ENCODE measurements at regions not wholly inside any gene's neighbourhood (a gene's known extent, or its start where the extent isn't known, plus 50 kb on each side); places are given as distances from the start of the nearest gene placed in this dataset.
"Not testable (repeated sequence)": the region's sequence is repeated elsewhere in the genome, so short reads cannot be mapped to it uniquely, and the experiment has no call there.

DNA sequence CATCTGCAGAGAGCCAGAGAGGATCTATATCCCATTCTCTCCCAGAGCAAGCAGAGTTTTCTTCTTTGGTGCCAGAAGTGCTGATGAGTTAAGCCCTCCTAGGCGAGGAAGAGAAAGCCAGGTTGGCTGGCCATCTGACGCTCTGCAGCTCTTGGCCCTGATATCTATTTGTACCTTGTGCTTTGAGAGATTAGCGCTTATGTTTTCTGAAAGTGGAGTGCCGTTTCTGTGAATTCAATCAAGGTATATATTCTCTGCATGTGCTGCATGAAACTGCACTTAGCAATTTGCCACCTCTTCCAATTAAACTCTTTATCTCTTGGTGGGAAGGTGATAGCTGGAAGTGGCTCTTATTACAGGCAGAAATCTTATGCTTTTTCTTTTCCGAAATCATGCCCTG, 177.5 kb downstream of the LPIN1 start:
- DNase-seq: no peak

DNA sequence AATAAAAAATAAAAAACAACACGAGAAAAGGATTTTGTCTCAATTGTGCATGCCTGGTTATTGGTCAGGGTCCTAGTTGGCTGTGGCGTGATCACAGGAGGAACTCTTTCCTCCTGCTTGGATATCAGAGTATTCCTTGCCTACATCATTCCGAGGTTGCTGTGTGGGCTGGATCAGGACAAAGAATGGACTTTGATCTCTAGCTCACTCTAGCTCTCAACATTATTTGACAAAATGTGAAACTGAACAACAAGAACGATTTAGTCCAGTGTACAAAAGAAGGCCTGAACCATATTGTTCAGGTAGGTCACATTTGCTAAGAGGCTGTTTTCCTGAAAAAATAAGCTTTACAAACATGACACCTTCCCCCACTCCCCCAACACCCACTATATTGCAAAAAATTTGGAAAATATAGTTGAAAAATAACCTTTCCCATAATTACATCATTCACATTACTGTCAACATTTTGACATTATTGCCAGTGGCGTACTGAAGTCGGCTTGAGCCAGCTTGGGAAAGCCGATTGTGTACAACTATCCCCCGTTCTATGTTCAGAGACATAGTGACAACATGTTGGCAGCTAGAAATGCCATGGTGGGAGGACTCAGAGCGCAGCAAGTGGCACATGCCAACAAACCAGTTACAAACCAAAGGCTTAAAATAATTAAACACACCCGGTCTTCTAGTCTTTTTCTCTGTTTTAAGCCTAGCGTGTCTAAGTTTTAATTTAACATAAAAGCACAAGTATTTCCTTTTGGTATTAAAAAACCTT, 179.0 kb downstream of the LPIN1 start:
- no peak for DNase-seq

DNA sequence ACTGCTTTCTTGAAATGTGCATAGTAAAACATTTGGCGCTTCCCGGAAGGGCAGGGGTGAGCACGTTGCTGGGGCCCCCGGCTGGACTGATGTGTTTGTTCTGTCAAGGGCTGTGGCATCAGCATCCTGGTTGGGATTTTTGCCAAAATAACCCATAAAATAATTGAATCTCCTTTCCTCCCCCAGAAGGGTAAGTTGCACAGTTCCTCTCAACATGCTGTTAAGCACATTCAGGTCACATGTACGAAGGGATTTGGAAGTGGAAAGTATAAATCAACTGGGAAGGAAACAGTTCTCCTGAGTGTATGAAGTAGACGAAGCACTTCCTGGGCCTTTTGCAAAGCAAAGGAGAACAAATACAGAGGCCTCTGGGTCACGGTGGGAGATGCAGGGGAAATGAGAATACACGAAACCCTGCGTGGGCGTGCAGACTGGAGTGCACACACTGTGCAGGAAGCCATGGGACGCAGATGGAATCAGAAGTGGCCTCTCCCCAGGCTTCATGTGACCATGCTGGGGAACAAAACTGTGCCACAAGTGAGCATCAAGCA, 183.9 kb downstream of the LPIN1 start:
- peak; percentile 14 for DNase-seq

DNA sequence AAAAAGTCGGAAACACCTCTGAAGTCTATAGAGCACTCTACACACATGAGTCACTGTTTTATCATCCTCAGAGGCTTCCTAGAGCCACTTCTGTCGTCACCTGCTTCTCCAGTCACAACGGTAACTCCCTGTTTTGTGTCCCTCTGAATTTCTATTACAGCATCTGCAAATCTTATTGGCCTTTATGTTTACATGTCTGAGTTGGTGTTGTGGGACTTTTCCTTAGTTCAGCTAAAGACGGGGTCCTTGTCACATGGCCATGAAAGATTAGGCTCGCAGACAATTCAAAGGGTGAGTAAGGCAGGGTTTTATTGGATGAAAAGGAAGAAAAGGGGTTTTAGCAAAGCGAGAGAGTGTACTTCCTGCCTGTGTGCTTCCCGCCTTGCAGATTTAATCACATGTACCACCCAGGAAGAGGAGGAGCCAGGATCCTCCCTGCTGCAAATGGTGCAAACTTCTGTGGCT, 185.6 kb downstream of the LPIN1 start:
- DNase-seq: no peak

DNA sequence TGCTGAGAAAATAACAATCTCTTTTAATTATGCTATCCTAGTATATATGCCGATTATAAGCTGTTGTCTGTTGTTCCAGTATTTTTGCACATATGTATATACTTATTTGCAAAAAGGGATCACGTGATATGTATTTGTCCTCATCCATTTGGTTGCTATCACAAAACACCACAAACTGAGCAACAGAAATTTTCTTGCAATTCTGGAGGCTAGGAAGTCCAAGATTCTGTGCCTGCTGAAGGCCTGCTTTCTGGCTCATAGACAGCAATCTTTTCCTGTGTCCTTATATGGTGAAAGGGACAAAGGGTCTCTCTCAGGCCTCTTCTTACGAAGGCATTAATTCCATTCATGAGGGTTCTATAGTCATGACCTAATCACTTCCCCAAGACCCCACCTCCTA, 186.5 kb downstream of the LPIN1 start:
- DNase-seq: no peak

GRCh38 chr2:11933854-11934253, 187.4 kb downstream of the LPIN1 start:
- no peak for DNase-seq

- DNase-seq: no peak
Observed at GRCh38 chr2:11936761-11937160, 190.3 kb downstream of the LPIN1 start.

DNA sequence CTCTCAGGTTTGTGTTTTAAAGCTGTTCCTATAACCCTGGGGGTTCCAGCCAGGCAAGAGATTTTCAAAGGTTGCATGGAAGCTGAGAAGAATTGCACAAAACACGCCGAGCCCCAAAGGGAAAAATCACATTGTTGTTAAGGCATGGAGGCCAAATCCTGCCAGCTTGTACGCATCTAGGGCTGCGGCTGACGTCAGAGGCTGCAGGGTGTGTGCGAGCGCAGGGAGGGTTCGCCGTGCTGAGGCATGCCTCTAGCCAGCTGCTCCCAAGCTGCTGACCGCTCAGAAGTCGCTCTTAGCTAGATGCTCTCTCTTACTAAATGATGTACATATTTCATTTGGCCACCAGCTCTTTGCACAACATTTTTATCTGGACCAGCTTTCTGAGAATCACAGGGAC, 191.8 kb downstream of the LPIN1 start:
- no peak for DNase-seq

DNA sequence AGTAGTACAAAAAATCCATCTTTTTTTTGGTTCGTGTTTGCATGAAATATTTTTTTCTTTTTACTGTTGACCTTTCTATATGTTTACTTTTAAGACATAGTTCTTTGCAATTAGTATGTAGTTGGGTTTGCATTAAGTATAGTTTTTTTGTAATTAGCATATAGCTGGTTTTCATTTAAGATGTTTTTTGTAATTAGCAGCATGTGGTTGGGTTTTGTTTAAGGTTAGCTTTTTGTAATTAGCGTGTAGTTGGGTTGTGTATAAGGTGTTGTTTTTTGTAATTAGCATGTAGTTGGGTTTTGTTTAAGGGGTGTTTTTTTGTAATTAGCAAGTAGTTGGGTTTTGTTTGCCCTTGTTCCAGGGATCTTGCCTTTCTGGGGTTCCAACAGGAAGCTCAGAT, 193.1 kb downstream of the LPIN1 start:
- no peak for DNase-seq

DNA sequence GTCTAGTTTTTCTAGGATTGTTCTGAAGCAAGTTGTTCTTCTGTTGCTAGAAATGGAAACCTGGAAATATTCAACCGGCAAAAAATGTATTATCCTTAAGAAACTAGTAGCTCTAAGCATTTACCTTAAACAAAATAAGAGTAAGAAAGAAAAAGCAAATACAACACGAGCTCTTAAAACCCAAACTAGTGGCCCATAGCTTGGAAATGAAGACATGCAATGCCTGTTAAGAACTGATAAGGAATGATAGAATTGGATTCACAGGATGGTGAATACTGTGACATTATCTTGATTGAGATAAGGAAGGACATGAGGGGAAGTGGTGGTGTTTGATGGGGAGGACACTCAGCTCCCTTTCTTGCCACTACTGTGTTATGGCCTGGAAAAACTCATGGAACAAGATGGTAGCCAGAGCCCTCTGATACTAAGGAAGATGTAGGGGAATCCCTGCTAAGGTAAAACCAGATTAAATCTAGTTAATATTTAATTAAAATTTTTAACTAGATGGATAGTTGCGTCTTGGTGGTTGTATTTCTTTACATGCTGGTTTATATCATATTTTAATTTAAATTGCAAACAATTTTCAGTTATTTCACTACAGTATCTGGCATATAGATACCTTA, 193.8 kb downstream of the LPIN1 start:
- no peak for DNase-seq

DNA sequence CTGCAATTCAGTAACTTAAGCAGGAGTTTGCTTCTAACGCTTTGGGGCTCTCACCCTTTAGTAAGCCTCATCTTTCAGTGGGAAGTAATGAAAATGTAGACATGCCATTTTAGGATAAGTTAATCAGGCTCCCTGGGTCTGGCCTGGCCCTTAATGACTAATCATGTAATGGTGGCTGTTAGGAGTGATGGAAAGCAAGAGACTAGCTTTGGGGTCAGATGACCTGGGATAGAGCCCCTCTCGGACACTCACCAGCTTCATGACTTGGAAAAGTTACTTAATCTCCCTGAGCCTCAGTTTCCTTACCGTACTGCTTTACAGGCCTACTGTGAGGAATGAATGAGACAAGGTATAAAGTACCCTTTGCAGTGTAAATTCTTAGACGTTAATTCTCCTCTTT, 194.4 kb downstream of the LPIN1 start:
- DNase-seq: no peak

DNA sequence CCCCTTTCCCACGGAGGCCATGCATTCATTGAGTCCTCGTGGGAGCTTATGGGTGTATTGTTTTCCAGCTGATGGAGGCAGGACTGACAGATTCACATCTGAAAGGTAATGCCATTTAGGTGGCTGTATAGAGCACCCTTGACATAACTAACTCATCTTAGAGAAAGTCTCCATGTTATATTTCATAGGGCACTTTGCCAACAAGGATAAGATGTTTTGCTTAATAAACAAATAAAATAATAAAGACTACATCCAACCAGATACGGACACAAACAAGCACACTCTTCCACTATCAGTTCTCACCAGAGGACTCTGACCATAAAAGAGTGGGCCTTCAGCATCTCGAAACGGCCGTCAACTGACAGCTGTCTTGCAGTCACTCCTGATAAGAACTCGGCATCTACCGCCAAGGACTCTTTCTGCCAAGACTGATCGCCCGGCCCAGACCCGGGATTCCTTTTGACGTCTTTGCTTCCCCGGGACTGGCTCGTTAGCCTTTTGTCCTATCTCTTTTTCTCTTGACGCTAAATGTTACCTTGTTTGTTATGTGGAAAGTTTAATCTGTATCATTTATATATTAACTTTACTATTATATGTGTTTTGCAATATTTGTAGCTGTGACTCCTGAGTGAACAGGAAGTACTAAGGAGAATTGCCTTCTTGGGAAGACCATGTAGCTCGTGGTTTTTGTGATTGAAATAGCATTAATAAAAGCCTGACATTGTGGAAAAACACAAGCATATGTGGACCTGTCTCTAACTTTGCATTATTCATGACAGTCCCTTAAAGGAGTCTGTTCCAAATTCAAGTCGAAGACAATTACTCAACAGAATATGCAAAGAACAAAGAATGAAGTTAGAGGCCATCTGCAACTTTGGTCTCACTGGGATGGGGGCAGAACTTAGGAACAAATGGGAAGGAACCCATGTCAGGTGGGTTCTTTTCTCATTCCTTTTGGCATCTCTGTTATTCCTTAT, 195.1 kb downstream of the LPIN1 start:
- no peak for DNase-seq

DNA sequence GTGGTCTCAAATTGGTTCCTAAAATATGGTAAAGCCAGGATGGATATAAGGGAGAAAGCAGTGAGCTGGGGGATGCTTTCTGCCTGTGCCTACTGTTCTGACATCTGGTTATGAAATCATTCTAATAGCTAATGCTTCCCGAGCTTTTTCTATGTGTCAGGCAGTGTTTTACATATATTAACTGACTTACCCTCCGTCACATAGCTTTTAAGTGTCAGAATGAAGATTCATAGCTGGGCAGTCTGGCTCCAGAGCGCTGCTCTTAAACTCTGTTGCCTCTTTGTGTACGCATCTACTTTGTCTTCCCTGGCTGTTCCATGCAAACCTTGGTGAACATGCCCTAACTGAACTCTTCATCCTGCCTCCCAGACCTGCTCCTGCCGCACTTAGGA, 195.7 kb downstream of the LPIN1 start:
- no peak for DNase-seq

DNA sequence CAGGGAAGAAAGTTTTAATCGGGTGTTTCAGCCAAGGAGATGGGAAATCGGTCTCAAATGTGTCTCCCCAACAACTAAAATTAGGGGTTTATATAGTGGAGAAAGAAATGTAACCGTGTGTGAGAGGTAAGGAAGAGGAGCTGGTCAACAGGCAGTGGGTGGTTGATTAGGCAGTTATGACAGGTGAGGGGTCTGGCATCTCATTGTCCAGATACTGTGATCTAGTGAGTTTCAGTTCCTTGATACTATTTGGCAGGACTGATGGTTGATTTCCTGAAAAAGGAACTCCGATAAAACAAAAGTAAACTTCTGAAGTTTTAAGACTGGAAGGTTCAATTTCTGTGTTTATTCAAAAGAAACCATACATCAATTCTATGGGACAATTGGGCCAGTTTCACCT, 197.9 kb downstream of the LPIN1 start:
- no peak for DNase-seq

- no peak for DNase-seq
Observed at GRCh38 chr2:11945139-11946126, 199.0 kb downstream of the LPIN1 start.

DNA sequence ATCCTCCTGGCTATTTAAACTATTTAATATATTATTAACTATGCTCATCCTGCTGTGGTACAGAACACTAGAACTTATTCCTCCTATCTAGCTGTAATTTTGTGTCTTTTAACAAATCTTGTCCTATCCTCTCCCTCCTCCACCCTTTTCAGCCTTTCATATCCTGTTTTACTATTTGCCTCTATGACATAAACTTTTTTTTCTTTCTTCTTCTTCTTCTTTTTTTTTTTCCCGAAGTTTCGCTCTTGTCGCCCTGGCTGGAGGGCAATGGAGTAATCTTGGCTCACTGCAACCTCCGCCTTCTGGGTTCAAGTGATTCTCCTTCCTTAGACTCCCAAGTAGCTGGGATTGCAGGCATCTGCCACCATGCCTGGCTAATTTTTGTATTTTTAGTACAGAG, 201.5 kb downstream of the LPIN1 start:
- no peak for DNase-seq

DNA sequence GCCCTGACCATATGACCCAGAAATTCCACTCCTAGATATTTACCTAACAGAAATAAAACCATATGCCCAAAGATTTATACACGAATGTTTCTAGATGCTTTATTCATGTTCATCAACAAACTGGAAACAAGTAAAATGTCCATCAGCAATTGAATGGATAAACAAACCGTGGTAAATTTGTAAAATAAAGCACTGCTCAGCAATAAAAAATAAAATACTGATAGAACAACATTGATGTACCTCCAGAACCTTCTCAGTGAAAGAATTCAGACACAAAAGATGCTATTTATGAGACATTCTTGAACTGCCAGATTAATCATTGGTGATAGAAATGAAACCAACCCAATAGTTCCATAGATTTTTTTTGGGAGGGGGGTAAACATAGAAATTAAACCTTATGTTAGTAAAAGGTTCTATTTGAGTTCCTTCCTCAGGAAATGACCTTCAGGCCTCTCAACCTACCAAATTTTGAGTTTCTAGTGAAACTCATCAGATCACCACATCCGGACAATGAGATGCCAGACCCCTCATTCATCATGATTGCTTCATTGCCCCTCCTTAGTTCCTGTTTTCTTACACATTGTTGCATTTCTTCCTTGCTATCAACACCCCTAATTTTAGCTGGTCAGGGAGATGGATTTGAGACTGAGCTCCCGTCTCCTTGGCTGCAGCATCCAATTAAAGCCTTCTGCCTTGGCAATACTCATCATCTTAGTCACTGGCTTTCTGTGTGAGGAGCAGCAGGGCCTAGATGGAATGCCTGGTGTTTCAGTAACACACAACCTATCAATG, 203.5 kb downstream of the LPIN1 start:
- no peak for DNase-seq

DNA sequence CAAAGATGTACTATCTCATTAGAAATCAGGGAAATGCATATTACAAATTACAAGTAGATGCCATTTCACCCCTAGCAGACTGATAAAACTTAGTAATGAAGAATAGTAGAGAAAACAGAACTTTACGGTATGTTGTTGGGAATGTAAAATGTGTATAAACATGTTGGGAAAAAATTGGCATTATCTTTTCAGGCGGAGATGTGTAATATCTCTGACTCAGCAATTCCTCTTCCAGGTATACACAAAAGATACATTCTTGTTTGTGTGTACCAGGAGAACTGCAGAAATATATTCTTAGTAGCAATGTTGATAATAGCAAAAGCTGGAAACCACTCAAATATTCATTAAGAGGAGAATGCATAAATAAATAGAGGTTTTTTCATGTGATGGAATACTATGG, 204.5 kb downstream of the LPIN1 start:
- DNase-seq: no peak

DNA sequence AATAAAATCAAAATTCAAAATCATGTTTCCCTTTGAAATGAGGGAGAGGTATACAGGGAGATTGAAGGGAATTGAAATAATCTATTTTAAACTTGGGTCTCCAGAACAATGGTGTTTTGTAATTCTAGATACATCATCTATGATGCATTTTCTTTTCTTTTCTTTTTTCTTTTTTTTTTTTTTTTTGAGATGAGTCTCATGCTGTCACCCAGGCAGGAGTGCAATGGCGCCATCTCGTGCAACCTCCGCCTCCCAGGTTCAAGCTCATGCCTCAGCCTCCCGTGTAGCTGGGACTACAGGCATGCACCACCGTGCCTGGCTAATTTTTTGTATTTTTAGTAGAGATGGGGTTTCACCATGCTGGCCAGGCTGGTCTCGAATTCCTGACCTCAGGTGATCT, 205.1 kb downstream of the LPIN1 start:
- DNase-seq: not testable (repeated sequence)

DNA sequence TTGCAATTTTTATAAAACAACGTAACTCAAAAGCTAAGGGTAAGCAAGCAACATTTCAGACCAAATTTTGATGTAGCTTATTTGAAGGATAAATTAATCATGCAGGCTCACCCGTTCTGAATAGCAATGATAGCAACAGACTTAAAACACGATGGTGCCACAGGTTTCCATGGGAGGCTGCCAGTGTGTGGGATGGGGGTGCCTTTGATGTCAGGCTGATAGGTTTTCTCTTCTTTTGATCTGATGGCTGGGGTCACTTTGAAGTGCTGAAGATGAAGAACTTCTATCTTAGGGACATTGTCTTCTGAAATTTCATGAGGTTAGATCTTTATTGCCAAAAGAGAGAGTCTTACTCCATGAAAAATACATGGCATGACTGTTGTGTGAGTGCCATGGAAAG, 206.8 kb downstream of the LPIN1 start:
- no peak for DNase-seq

DNA sequence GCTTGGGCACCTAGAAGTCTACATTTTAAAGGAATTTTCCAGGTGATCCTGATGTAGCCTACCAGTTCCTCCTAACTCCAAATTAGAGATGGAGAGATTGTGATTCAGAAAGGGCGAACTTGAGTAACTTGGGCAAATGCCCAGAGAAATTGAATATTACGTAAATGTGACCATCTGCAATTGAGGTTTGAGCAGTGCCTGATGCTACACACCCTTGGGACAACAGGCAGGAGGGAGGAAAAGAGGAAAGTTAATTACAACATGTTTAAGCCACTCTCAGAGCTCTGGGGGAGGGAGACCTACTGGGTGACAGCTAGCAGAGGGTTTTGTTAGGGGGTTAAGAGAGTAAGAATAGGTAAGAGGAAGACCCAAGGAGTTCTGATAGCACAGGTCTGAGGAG, 208.9 kb downstream of the LPIN1 start:
- no peak for DNase-seq

Measured in DMS79 treated with DMSO at 0.1 percent for 48 hours (cell line).